PC-3 (cell line): ENCODE measurements at regions not wholly inside any gene's neighbourhood (a gene's known extent, or its start where the extent isn't known, plus 50 kb on each side); places are given as distances from the start of the nearest gene placed in this dataset.

Experiments
- ATAC-seq: fragments of 200-7000 bp; cut with Tn5 transposase; 2 replicates; pipeline ENCODE4 v1.9.1; 2020; ENCODE audit warnings: mild to moderate bottlenecking, moderate library complexity
- BruUV-seq: library from RNA; stranded (reverse); fragments of 400-500 nt; replicated peaks from 2 replicates; lab custom pipeline; 2021; lab: Mats Ljungman, UMichigan
- CTCF ChIA-PET: fragments of 300-600 bp; sonication (Branson Sonifier 250); formaldehyde crosslinking; loops from one replicate; lab custom pipeline; 2022; ENCODE audit warnings: antibody characterized with exemption; lab: Charles Lee
- POLR2A ChIA-PET: fragments of 300-600 bp; sonication (Branson Sonifier 250); formaldehyde crosslinking; loops from one replicate; lab custom pipeline; 2022; ENCODE audit warnings: antibody characterized with exemption; ENCODE audit not compliant: unreplicated experiment; lab: Charles Lee
- DNase-seq: peaks from one replicate; pipeline ENCODE4 v3.0.0-alpha.2; 2015
- H2AFZ ChIP-seq: fragments of 300-600 bp; sonication (generic); 2 replicates; pipeline ENCODE4 v1.6.0; 2016; ENCODE audit warnings: antibody characterized with exemption, low read length
- H3F3A ChIP-seq: fragments of 300-600 bp; sonication (generic); one replicate; pipeline ENCODE4 v1.6.0; 2017; ENCODE audit warnings: antibody characterized with exemption, low read length, control low read depth, mild to moderate bottlenecking; ENCODE audit not compliant: unreplicated experiment
- H3K27ac ChIP-seq: fragments of 300-600 bp; sonication (generic); 2 replicates; pipeline ENCODE4 v1.5.1; 2016; ENCODE audit warnings: mild to moderate bottlenecking, low read length
- H3K27me3 ChIP-seq: fragments of 300-600 bp; sonication (generic); 2 replicates; pipeline ENCODE4 v1.6.1; 2016; ENCODE audit warnings: low read length, mixed read lengths
- H3K36me3 ChIP-seq: fragments of 300-600 bp; sonication (generic); 2 replicates; pipeline ENCODE4 v1.6.1; 2016; ENCODE audit warnings: low read depth, mixed run types, low read length, mixed read lengths
- H3K4me1 ChIP-seq: fragments of 300-600 bp; sonication (generic); 2 replicates; pipeline ENCODE4 v1.5.1; 2016; ENCODE audit warnings: low read length; ENCODE audit not compliant: insufficient read depth
- H3K4me2 ChIP-seq: fragments of 300-600 bp; sonication (generic); 2 replicates; pipeline ENCODE4 v1.6.0; 2016; ENCODE audit warnings: low read length
- H3K4me3 ChIP-seq: fragments of 300-600 bp; sonication (generic); 2 replicates; pipeline ENCODE4 v1.5.1; 2016; ENCODE audit warnings: mild to moderate bottlenecking, low read length, mixed read lengths
- H3K79me2 ChIP-seq: fragments of 300-600 bp; sonication (generic); 2 replicates; pipeline ENCODE4 v1.6.1; 2017; ENCODE audit warnings: low read length, mixed read lengths
- H3K9ac ChIP-seq: fragments of 300-600 bp; sonication (generic); 2 replicates; pipeline ENCODE4 v1.6.0; 2016; ENCODE audit warnings: mild to moderate bottlenecking, low read length
- H3K9me2 ChIP-seq: fragments of 300-600 bp; sonication (generic); replicated peaks from 2 replicates; pipeline ENCODE4 v1.6.1; 2016; ENCODE audit warnings: mixed run types, low read length, mixed read lengths
- H3K9me3 ChIP-seq: fragments of 300-600 bp; sonication (generic); 2 replicates; pipeline ENCODE4 v1.6.1; 2016; ENCODE audit warnings: low read length, mixed read lengths
- H4K20me1 ChIP-seq: fragments of 300-600 bp; sonication (generic); 2 replicates; pipeline ENCODE4 v1.6.1; 2016; ENCODE audit warnings: low read length, mixed read lengths
- EZH2 ChIP-seq: fragments of 300-600 bp; sonication (generic); IDR thresholded peaks from one replicate; pipeline ENCODE4 v1.6.1; 2017; ENCODE audit warnings: antibody characterized with exemption, mild to moderate bottlenecking, low read length; ENCODE audit not compliant: unreplicated experiment
- EZH2phosphoT487 ChIP-seq: fragments of 300-600 bp; sonication (generic); IDR thresholded peaks from 2 replicates; pipeline ENCODE4 v1.6.1; 2018; ENCODE audit warnings: mild to moderate bottlenecking, antibody characterized with exemption, low read length, borderline replicate concordance
- intact Hi-C: fragments of 100-400 bp; cut with micrococcal nuclease; formaldehyde crosslinking; loops from 2 replicates; pipeline ENCODE4 v1.9.0; 2023
- TF ChIP-seq, protein P1 (sequence below): fragments of 300-600 bp; sonication (generic); conservative IDR thresholded peaks from 2 replicates; pipeline ENCODE4 v1.5.1; 2017; ENCODE audit warnings: antibody characterized with exemption, low read depth, mild to moderate bottlenecking, low read length

DNA sequence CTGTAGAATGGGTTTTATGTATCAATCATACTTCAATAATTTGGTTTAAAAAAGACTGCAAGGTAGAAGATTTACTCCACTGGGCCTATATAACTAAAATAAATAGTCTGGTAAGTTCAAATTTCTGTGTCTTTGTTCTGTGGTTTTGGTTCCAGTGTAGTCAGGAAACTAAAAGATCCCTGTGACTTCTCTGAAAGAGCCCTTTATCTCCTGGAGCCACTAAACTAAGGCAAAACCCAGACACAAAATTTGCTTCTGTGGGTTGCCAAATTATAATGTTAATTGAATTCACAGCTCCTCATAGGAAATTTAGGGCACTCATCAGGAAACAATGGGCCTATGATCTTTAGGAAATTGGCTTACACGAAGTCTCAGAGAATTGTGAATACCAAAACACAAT is 1038.4 kb downstream of the GALC start:
- BruUV-seq: no TSS peak

GRCh38 chr14:86946446-86946845 is 1046.5 kb downstream of the GALC start:
- no peak for ATAC-seq

More for the DNA sequence above, 1038.4 kb downstream of the GALC start:
- no peak overlapping the region for H3K9ac ChIP-seq
- H3K4me3 ChIP-seq: no peak overlapping the region
- no peaks in the 10 kb centered on the region for H3K79me2 ChIP-seq
- H3K4me2 ChIP-seq: no peak overlapping the region
- no peaks in the 10 kb centered on the region for H3K27me3 ChIP-seq
- H3F3A ChIP-seq: no peaks in the 10 kb centered on the region
- no peak overlapping the region for H2AFZ ChIP-seq
- no peaks in the 10 kb centered on the region for H3K4me1 ChIP-seq
- H3K9me3 ChIP-seq: 0 out of 2 replicates have a peak, but pooled peaks cover 12% of the 10 kb centered on the region
- DNase-seq (no peak), ATAC-seq (no peak)
- H3K36me3 ChIP-seq: no peaks in the 10 kb centered on the region
- no peak for TF ChIP-seq EZH2
- no peak for TF ChIP-seq EZH2phosphoT487
- TF ChIP-seq, protein P1, sequence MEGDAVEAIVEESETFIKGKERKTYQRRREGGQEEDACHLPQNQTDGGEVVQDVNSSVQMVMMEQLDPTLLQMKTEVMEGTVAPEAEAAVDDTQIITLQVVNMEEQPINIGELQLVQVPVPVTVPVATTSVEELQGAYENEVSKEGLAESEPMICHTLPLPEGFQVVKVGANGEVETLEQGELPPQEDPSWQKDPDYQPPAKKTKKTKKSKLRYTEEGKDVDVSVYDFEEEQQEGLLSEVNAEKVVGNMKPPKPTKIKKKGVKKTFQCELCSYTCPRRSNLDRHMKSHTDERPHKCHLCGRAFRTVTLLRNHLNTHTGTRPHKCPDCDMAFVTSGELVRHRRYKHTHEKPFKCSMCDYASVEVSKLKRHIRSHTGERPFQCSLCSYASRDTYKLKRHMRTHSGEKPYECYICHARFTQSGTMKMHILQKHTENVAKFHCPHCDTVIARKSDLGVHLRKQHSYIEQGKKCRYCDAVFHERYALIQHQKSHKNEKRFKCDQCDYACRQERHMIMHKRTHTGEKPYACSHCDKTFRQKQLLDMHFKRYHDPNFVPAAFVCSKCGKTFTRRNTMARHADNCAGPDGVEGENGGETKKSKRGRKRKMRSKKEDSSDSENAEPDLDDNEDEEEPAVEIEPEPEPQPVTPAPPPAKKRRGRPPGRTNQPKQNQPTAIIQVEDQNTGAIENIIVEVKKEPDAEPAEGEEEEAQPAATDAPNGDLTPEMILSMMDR: no peak
- H4K20me1 ChIP-seq: no peaks in the 10 kb centered on the region
- CTCF ChIA-PET: no interaction called here
- H3K27ac ChIP-seq: no peak overlapping the region
- intact Hi-C loops: no loop called here
- no peaks in the 10 kb centered on the region for H3K9me2 ChIP-seq
- POLR2A ChIA-PET: no interaction called here

GRCh38 chr14:86944434-86944833 is 1048.5 kb downstream of the GALC start:
- H3K36me3 ChIP-seq: no peaks in the 10 kb centered on the region
- no peaks in the 10 kb centered on the region for H4K20me1 ChIP-seq
- no peak overlapping the region for H3K9ac ChIP-seq
- TF ChIP-seq, protein P1: no peak
- TF ChIP-seq EZH2phosphoT487: no peak
- no peak for TF ChIP-seq EZH2
- H3K27me3 ChIP-seq: no peaks in the 10 kb centered on the region
- no peak for ATAC-seq
- H3K4me3 ChIP-seq: no peak overlapping the region
- ChIA-PET POLR2A (no interaction called here), CTCF (no interaction called here)
- H3K4me1 ChIP-seq: no peaks in the 10 kb centered on the region
- no peak overlapping the region for H3K27ac ChIP-seq
- intact Hi-C loops: no loop called here
- no peak for DNase-seq
- H3K9me3 ChIP-seq: peaks cover 5% of the 10 kb centered on the region; the same call in 1 of the 2 replicates
- H3K9me2 ChIP-seq: no peaks in the 10 kb centered on the region
- BruUV-seq: no TSS peak
- H2AFZ ChIP-seq: no peak overlapping the region
- no peaks in the 10 kb centered on the region for H3F3A ChIP-seq
- H3K4me2 ChIP-seq: no peak overlapping the region
- no peaks in the 10 kb centered on the region for H3K79me2 ChIP-seq

More at GRCh38 chr14:86946446-86946845, 1046.5 kb downstream of the GALC start:
- Histone ChIP-seq H4K20me1 (no peaks in the 10 kb centered on the region), H2AFZ (no peak overlapping the region), H3K36me3 (no peaks in the 10 kb centered on the region), H3K9ac (no peak overlapping the region), H3K4me1 (no peaks in the 10 kb centered on the region), H3K9me2 (no peaks in the 10 kb centered on the region), H3K4me2 (no peak overlapping the region), H3K9me3 (peaks cover 10% of the 10 kb centered on the region; the same call in 1 of the 2 replicates), H3K27ac (no peak overlapping the region), H3K79me2 (no peaks in the 10 kb centered on the region), H3K4me3 (no peak overlapping the region), H3K27me3 (no peaks in the 10 kb centered on the region), H3F3A (no peaks in the 10 kb centered on the region)
- no peak for TF ChIP-seq EZH2phosphoT487
- no peak for TF ChIP-seq EZH2
- TF ChIP-seq, protein P1: no peak
- CTCF ChIA-PET: no interaction called here
- no peak for DNase-seq
- BruUV-seq: no TSS peak
- intact Hi-C loops: no loop called here
- POLR2A ChIA-PET: no interaction called here
